ENCODE measurements at regions not wholly inside any gene's neighbourhood (a gene's known extent, or its start where the extent isn't known, plus 50 kb on each side); places are given as distances from the start of the nearest gene placed in this dataset.

- no peak overlapping the region for H3K4me3 ChIP-seq
- no peaks in the 10 kb centered on the region for H3K9me3 ChIP-seq (ENCODE audit: low read depth)
- H3K27ac ChIP-seq: no peak overlapping the region
- H3K36me3 ChIP-seq: no peaks in the 10 kb centered on the region
- no peak overlapping the region for H2AFZ ChIP-seq (replicated peaks)
- no peaks in the 10 kb centered on the region for H3F3A ChIP-seq (ENCODE audit: low read depth)
- Mint-ChIP-seq H3K27me3 (ENCODE audit: insufficient read depth, low read depth) (no peaks in the 10 kb centered on the region), H3K27ac (no peak overlapping the region), H3K4me1 (peaks cover 16% of the 10 kb centered on the region), H3K9me3 (no peaks in the 10 kb centered on the region), H3K4me3 (no peak overlapping the region), H3K36me3 (no peaks in the 10 kb centered on the region)
- H3K27me3 ChIP-seq: no peaks in the 10 kb centered on the region
- H3K4me2 ChIP-seq: no peak overlapping the region
- H4K20me1 ChIP-seq (ENCODE audit: low read depth): no peaks in the 10 kb centered on the region
- H3K9ac ChIP-seq: no peak overlapping the region
- H3K4me1 ChIP-seq: peaks cover 15% of the 10 kb centered on the region
- no peaks in the 10 kb centered on the region for H3K79me2 ChIP-seq (ENCODE audit: low read depth)
- no peak for DNase-seq (ENCODE audit: low spot score)
- TF ChIP-seq EZH2 (IDR thresholded peaks at IDR 0.05) (no peak), EZH2phosphoT487 (IDR thresholded peaks at IDR 0.05) (no peak), CTCF (IDR thresholded peaks at IDR 0.05) (no peak)
Measured at GRCh38 chr5:86125731-86126601, 491.8 kb upstream of the COX7C start.

- Histone ChIP-seq H4K20me1 (ENCODE audit: low read depth) (no peaks in the 10 kb centered on the region), H2AFZ (replicated peaks) (no peak overlapping the region), H3K4me2 (no peak overlapping the region), H3F3A (ENCODE audit: low read depth) (no peaks in the 10 kb centered on the region), H3K79me2 (ENCODE audit: low read depth) (no peaks in the 10 kb centered on the region), H3K9ac (no peak overlapping the region), H3K9me3 (ENCODE audit: low read depth) (no peaks in the 10 kb centered on the region), H3K4me3 (no peak overlapping the region), H3K27me3 (no peaks in the 10 kb centered on the region), H3K27ac (no peak overlapping the region), H3K36me3 (no peaks in the 10 kb centered on the region), H3K4me1 (peaks cover 15% of the 10 kb centered on the region)
- no peaks in the 10 kb centered on the region for H3K36me3 Mint-ChIP-seq
- DNase-seq (ENCODE audit: low spot score): no peak
- no peaks in the 10 kb centered on the region for H3K27me3 Mint-ChIP-seq (ENCODE audit: insufficient read depth, low read depth)
- H3K4me1 Mint-ChIP-seq: peaks cover 16% of the 10 kb centered on the region
- TF ChIP-seq EZH2phosphoT487 (IDR thresholded peaks at IDR 0.05) (no peak), CTCF (IDR thresholded peaks at IDR 0.05) (no peak), EZH2 (IDR thresholded peaks at IDR 0.05) (no peak)
- H3K4me3 Mint-ChIP-seq: no peak overlapping the region
- H3K27ac Mint-ChIP-seq: no peak overlapping the region
- H3K9me3 Mint-ChIP-seq: no peaks in the 10 kb centered on the region
Measured at GRCh38 chr5:86127696-86128095, 490.0 kb upstream of the COX7C start.

GRCh38 chr5:86129009-86129408 is 488.7 kb upstream of the COX7C start:
- H3K27ac Mint-ChIP-seq: no peak overlapping the region
- H3K36me3 Mint-ChIP-seq: no peaks in the 10 kb centered on the region
- Histone ChIP-seq H3K4me3 (no peak overlapping the region), H3K4me1 (peaks cover 14% of the 10 kb centered on the region), H3K79me2 (ENCODE audit: low read depth) (no peaks in the 10 kb centered on the region), H4K20me1 (ENCODE audit: low read depth) (no peaks in the 10 kb centered on the region), H3K9ac (no peak overlapping the region), H3K36me3 (no peaks in the 10 kb centered on the region), H3K9me3 (ENCODE audit: low read depth) (no peaks in the 10 kb centered on the region), H3K27me3 (no peaks in the 10 kb centered on the region), H3K27ac (no peak overlapping the region), H3F3A (ENCODE audit: low read depth) (no peaks in the 10 kb centered on the region), H3K4me2 (no peak overlapping the region), H2AFZ (replicated peaks) (no peak overlapping the region)
- TF ChIP-seq CTCF (IDR thresholded peaks at IDR 0.05) (no peak), EZH2phosphoT487 (IDR thresholded peaks at IDR 0.05) (no peak), EZH2 (IDR thresholded peaks at IDR 0.05) (no peak)
- H3K9me3 Mint-ChIP-seq: no peaks in the 10 kb centered on the region
- no peaks in the 10 kb centered on the region for H3K27me3 Mint-ChIP-seq (ENCODE audit: insufficient read depth, low read depth)
- H3K4me1 Mint-ChIP-seq: peaks cover 16% of the 10 kb centered on the region
- DNase-seq (ENCODE audit: low spot score): no peak
- H3K4me3 Mint-ChIP-seq: no peak overlapping the region

Data from neural progenitor cell (in vitro differentiated cells).